GM23338 (cell line): ENCODE measurements at regions not wholly inside any gene's neighbourhood (a gene's known extent, or its start where the extent isn't known, plus 50 kb on each side); places are given as distances from the start of the nearest gene placed in this dataset.

Source experiments
- ATAC-seq: fragments of 200-7000 bp; cut with Tn5 transposase; 3 replicates; pipeline ENCODE4 v1.9.1; 2020
- DNase-seq: peaks from one replicate; pipeline ENCODE4 v3.0.0-alpha.2; 2015; ENCODE audit warnings: low spot score
- H2AFZ ChIP-seq: fragments of 200-600 bp; sonication (generic); 2 replicates; pipeline ENCODE4 v1.8.0; 2016; ENCODE audit warnings: antibody characterized with exemption, mild to moderate bottlenecking, moderate library complexity
- H3F3A ChIP-seq: fragments of 200-600 bp; sonication (generic); replicated peaks from 2 replicates; pipeline ENCODE4 v1.8.0; 2017; ENCODE audit warnings: antibody characterized with exemption, mixed run types, low read depth
- H3K27ac ChIP-seq: fragments of 200-600 bp; sonication (generic); 2 replicates; pipeline ENCODE4 v1.6.1; 2016; ENCODE audit warnings: low read depth
- H3K27me3 ChIP-seq: fragments of 200-600 bp; sonication (generic); 2 replicates; pipeline ENCODE4 v1.8.0; 2016; ENCODE audit warnings: mild to moderate bottlenecking, mixed run types, moderate library complexity; ENCODE audit not compliant: insufficient read depth
- H3K36me3 ChIP-seq: fragments of 200-600 bp; sonication (generic); 2 replicates; pipeline ENCODE4 v1.8.0; 2016; ENCODE audit warnings: mild to moderate bottlenecking; ENCODE audit not compliant: insufficient read depth
- H3K4me1 ChIP-seq: fragments of 200-600 bp; sonication (generic); 2 replicates; pipeline ENCODE4 v1.8.0; 2016; ENCODE audit warnings: mild to moderate bottlenecking, moderate library complexity; ENCODE audit not compliant: insufficient read depth
- H3K4me2 ChIP-seq: fragments of 200-600 bp; sonication (generic); 2 replicates; pipeline ENCODE4 v1.7.1; 2017; ENCODE audit warnings: mixed run types
- H3K4me3 ChIP-seq: fragments of 200-600 bp; sonication (generic); 2 replicates; pipeline ENCODE4 v1.6.1; 2016; ENCODE audit warnings: mixed run types
- H3K79me2 ChIP-seq: fragments of 200-600 bp; sonication (generic); replicated peaks from 2 replicates; pipeline ENCODE4 v1.8.0; 2017; ENCODE audit warnings: mild to moderate bottlenecking; ENCODE audit not compliant: insufficient read depth
- H3K9me2 ChIP-seq: fragments of 200-600 bp; sonication (generic); 2 replicates; pipeline ENCODE4 v1.8.0; 2017; ENCODE audit not compliant: insufficient read depth
- H4K20me1 ChIP-seq: fragments of 200-600 bp; sonication (generic); replicated peaks from 2 replicates; pipeline ENCODE4 v1.8.0; 2017; ENCODE audit warnings: mild to moderate bottlenecking; ENCODE audit not compliant: insufficient read depth
- H3K27ac Mint-ChIP-seq: 2 replicates; pipeline ENCODE4 v1.8.0; 2020; ENCODE audit warnings: inconsistent platforms, mild to moderate bottlenecking, moderate library complexity, mixed read lengths
- H3K27me3 Mint-ChIP-seq: 3 replicates; pipeline ENCODE4 v1.8.0; 2022; ENCODE audit warnings: low read depth, mild to moderate bottlenecking, moderate library complexity, mixed read lengths, inconsistent platforms; ENCODE audit not compliant: insufficient read depth, poor library complexity
- H3K36me3 Mint-ChIP-seq: 3 replicates; pipeline ENCODE4 v1.8.0; 2021; ENCODE audit warnings: low read depth, mild to moderate bottlenecking, inconsistent platforms, moderate library complexity, mixed read lengths
- H3K4me1 Mint-ChIP-seq: 3 replicates; pipeline ENCODE4 v1.8.0; 2020; ENCODE audit warnings: mild to moderate bottlenecking, inconsistent platforms, mixed read lengths
- H3K4me3 Mint-ChIP-seq: 3 replicates; pipeline ENCODE4 v1.8.0; 2021; ENCODE audit warnings: moderate library complexity, mild to moderate bottlenecking, inconsistent platforms, mixed read lengths
- H3K9me3 Mint-ChIP-seq: 3 replicates; pipeline ENCODE4 v1.8.0; 2020; ENCODE audit warnings: moderate library complexity, mild to moderate bottlenecking, inconsistent platforms, mixed read lengths
- CREB1 ChIP-seq: fragments of 250-450 bp; sonication (Bioruptor Pico); IDR thresholded peaks from 2 replicates; pipeline ENCODE4 v1.5.0; 2020; ENCODE audit warnings: low read depth, mild to moderate bottlenecking, moderate library complexity
- CTCF ChIP-seq, 2 experiments: fragments of 200-600 bp in 1 of 2; sonication (generic) in 1 of 2; conservative IDR thresholded peaks; 2 replicates each; pipeline versions ENCODE4 v1.5.1 to v1.6.1; 2016 to 2017; ENCODE audit warnings: antibody characterized with exemption in 2 of 2, low read depth in 2 of 2, mild to moderate bottlenecking in 2 of 2, moderate library complexity in 1 of 2
- ETS1 ChIP-seq: IDR thresholded peaks from 2 replicates; pipeline ENCODE4 v1.6.1; 2016; ENCODE audit warnings: antibody characterized with exemption
- EZH2 ChIP-seq: fragments of 200-600 bp; sonication (generic); IDR thresholded peaks from one replicate; pipeline ENCODE4 v1.8.0; 2017; ENCODE audit warnings: antibody characterized with exemption, mild to moderate bottlenecking, low read depth; ENCODE audit not compliant: unreplicated experiment
- EZH2phosphoT487 ChIP-seq: fragments of 200-600 bp; sonication (generic); IDR thresholded peaks from one replicate; pipeline ENCODE4 v1.8.1; 2018; ENCODE audit warnings: antibody characterized with exemption; ENCODE audit not compliant: unreplicated experiment
- JUNB ChIP-seq: IDR thresholded peaks from one replicate; pipeline ENCODE4 v1.6.1; 2016; ENCODE audit warnings: antibody characterized with exemption; ENCODE audit not compliant: unreplicated experiment
- NANOG ChIP-seq: IDR thresholded peaks from 2 replicates; pipeline ENCODE4 v1.6.1; 2016; ENCODE audit warnings: antibody characterized with exemption, borderline replicate concordance
- POLR2AphosphoS5 ChIP-seq: IDR thresholded peaks from 2 replicates; pipeline ENCODE4 v1.6.1; 2016; ENCODE audit warnings: antibody characterized with exemption, low read depth
- ZNF114 ChIP-seq: fragments of 250-450 bp; sonication (Bioruptor Pico); IDR thresholded peaks from 2 replicates; pipeline ENCODE4 v1.5.0; 2020; ENCODE audit warnings: mild to moderate bottlenecking, moderate library complexity
- ZNF331 ChIP-seq: fragments of 250-450 bp; sonication (Bioruptor Pico); IDR thresholded peaks from 2 replicates; pipeline ENCODE4 v1.5.0; 2020; ENCODE audit warnings: low read depth, mild to moderate bottlenecking, moderate library complexity
- ZNF462 ChIP-seq: fragments of 250-450 bp; sonication (Bioruptor Pico); IDR thresholded peaks from 2 replicates; pipeline ENCODE4 v1.5.0; 2020; ENCODE audit warnings: mild to moderate bottlenecking, moderate library complexity

DNA sequence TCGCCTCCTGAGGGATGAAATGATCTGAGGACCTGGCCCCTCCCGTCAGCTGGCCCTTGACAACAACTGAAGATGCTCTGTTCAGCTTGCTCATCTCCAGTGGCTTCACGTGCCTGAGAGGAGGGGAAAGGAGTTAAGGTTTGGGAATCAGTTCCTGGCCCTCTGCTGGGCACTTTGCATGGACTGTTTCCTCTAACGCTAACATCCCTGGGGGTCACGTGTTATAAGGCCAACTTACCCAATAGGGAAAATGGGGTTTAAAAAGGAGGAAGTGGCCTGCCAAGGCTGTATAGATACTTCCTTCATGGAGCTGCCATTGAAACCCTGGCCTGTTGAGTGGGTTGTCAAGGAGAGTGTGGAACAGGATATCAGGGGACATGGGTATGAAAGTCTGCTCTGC, 65.6 kb downstream of the OR13H1 start:
- Histone ChIP-seq H2AFZ (no peak overlapping the region), H3K79me2 (no peaks in the 10 kb centered on the region), H3K9me2 (no peaks in the 10 kb centered on the region), H3K27me3 (no peaks in the 10 kb centered on the region), H4K20me1 (no peaks in the 10 kb centered on the region), H3K36me3 (no peaks in the 10 kb centered on the region), H3K4me2 (no peak overlapping the region), H3K4me1 (no peaks in the 10 kb centered on the region), H3F3A (no peaks in the 10 kb centered on the region), H3K27ac (no peak overlapping the region), H3K4me3 (no peak overlapping the region)
- TF ChIP-seq CTCF (conservative IDR thresholded peaks at IDR 0.05; ENCODE audit: low read depth in 2 of 2) (peak in 1 of 2 experiments; percentile 30; a peak in 2 of 4 replicates), ZNF114 (CRISPR knock-in tag) (no peak), EZH2 (no peak)
- ATAC-seq (no peak), DNase-seq (peak; percentile 15)
- no peaks in the 10 kb centered on the region for H3K36me3 Mint-ChIP-seq
- no peaks in the 10 kb centered on the region for H3K4me1 Mint-ChIP-seq
- H3K4me3 Mint-ChIP-seq = no peak overlapping the region
- no peaks in the 10 kb centered on the region for H3K9me3 Mint-ChIP-seq
- no peaks in the 10 kb centered on the region for H3K27me3 Mint-ChIP-seq
- no peak overlapping the region for H3K27ac Mint-ChIP-seq

- Histone ChIP-seq H3K9me2 (no peaks in the 10 kb centered on the region), H3K27ac (no peak overlapping the region), H2AFZ (no peak overlapping the region), H3K4me1 (no peaks in the 10 kb centered on the region), H4K20me1 (no peaks in the 10 kb centered on the region), H3K27me3 (no peaks in the 10 kb centered on the region), H3K36me3 (no peaks in the 10 kb centered on the region), H3K4me2 (no peak overlapping the region), H3K79me2 (no peaks in the 10 kb centered on the region), H3F3A (no peaks in the 10 kb centered on the region), H3K4me3 (no peak overlapping the region)
- no peaks in the 10 kb centered on the region for H3K4me1 Mint-ChIP-seq
- DNase-seq = no peak
- no peak overlapping the region for H3K4me3 Mint-ChIP-seq
- ATAC-seq = no peak
- H3K27me3 Mint-ChIP-seq = no peaks in the 10 kb centered on the region
- H3K9me3 Mint-ChIP-seq = no peaks in the 10 kb centered on the region
- no peak overlapping the region; the same call in 1 of the 2 replicates for H3K27ac Mint-ChIP-seq
- H3K36me3 Mint-ChIP-seq = no peaks in the 10 kb centered on the region
- TF ChIP-seq ETS1 (no peak), ZNF331 (CRISPR knock-in tag) (no peak), CREB1 (no peak), CTCF (conservative IDR thresholded peaks at IDR 0.05; ENCODE audit: low read depth in 2 of 2) (no peak), EZH2phosphoT487 (no peak), EZH2 (no peak), POLR2AphosphoS5 (no peak), JUNB (no peak), ZNF462 (CRISPR knock-in tag) (no peak), NANOG (no peak)
Observed at GRCh38 chrX:131613260-131613659, 69.4 kb downstream of the OR13H1 start.
